Astrocyte of the spinal cord (primary cell): ENCODE measurements at regions not wholly inside any gene's neighbourhood (a gene's known extent, or its start where the extent isn't known, plus 50 kb on each side); places are given as distances from the start of the nearest gene placed in this dataset.

ENCODE experiments used
- DNase-seq: peaks from one replicate; pipeline ENCODE4 v3.0.0; 2011; ENCODE audit warnings: low read depth, low spot score
- H3K4me3 ChIP-seq: 2 replicates; pipeline ENCODE4 v1.5.1; 2011; ENCODE audit warnings: low read depth, mild to moderate bottlenecking, low read length, moderate library complexity
- CTCF ChIP-seq: IDR thresholded peaks from 2 replicates; pipeline ENCODE4 v1.5.1; 2012; ENCODE audit warnings: low read depth, mild to moderate bottlenecking, low read length, inconsistent platforms
- in situ Hi-C: cut with HindIII; loops from 2 replicates; pipeline ENCODE4 v1.10.0; 2017; ENCODE audit warnings: low sequenced_read_pairs

- TF ChIP-seq CTCF = no peak
- in situ Hi-C loops = no loop called here
- DNase-seq = no peak
- no peak overlapping the region for H3K4me3 ChIP-seq
Observed at GRCh38 chr16:61390965-61391637, 645.1 kb downstream of the CDH8 start.

DNA sequence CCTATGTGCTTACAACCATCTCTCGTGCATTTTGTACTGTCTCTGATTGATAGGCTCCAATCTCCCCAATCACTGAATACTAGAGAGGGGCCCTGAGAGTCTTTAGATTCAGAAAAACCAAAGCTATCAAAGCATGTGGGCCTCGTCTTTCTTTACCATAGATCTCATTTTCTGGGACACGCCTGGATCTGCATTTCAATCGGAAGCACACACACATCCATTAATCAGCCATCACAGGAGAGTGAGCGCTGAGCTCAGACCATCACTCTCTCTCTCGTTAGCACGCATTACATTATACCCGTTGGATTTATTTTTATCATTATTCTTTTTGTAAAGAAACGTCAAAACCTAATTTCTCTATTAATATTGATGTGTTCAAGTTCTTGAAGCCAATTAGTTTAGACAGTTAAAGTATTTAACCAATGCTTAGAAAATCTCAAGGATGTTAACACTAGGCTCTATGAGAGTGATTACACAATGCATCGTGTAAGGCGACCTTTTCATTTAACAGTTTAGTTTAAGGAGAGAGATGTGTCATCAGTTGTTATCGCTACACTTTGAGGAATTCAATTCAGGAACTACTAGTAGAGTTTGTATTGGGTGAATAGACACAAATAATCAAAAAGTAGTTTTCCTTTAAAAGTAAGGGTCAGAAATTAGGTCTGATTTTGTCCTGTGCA is 650.7 kb downstream of the CDH8 start:
- H3K4me3 ChIP-seq = no peak overlapping the region
- TF ChIP-seq CTCF = no peak
- in situ Hi-C loops = no loop called here
- no peak for DNase-seq

GRCh38 chr16:61382435-61382834 is 653.8 kb downstream of the CDH8 start:
- DNase-seq = no peak
- H3K4me3 ChIP-seq = no peak overlapping the region
- TF ChIP-seq CTCF = no peak
- in situ Hi-C loops = no loop called here

DNA sequence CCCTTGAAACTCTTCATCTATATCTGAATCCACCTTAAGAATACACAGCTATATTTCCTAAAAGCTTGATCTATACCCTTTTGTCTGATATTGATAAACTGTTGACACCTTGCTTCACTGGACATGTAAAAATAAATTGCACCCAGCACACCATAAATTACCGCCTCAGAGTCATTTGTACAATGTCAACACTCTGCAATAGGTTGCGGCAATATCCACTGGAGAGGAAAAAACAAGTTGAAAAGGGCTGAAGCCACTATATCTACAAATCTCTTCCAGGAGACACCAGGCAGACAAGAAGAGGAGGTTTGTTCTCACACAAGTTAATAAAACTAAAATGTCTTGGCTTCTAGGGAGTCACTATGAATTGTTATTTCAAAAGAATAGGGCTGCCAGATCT is 656.9 kb downstream of the CDH8 start:
- in situ Hi-C loops = no loop called here
- TF ChIP-seq CTCF = no peak
- no peak for DNase-seq

DNA sequence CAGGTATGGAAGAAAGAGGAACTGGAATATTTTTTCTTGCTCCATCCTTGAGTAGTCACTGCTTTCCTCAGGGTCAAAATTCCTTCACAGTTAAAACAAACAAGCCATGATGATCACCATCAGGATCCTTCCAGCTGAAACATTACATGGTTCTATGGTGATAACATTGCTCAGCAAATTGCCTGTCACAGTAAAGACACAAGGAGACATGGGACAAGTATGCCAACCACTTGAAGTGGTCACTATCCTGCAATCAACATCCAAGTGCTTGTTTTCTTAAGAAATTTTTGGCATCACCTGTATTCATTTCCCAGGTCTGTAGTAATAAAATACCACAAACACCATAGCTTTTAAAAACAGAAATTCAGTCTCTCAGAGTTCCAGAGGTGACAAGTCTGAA is 662.2 kb downstream of the CDH8 start:
- no peak for DNase-seq
- no peak for TF ChIP-seq CTCF
- no peak overlapping the region for H3K4me3 ChIP-seq
- in situ Hi-C loops = no loop called here

More for the DNA sequence above, 656.9 kb downstream of the CDH8 start:
- H3K4me3 ChIP-seq = no peak overlapping the region

DNA sequence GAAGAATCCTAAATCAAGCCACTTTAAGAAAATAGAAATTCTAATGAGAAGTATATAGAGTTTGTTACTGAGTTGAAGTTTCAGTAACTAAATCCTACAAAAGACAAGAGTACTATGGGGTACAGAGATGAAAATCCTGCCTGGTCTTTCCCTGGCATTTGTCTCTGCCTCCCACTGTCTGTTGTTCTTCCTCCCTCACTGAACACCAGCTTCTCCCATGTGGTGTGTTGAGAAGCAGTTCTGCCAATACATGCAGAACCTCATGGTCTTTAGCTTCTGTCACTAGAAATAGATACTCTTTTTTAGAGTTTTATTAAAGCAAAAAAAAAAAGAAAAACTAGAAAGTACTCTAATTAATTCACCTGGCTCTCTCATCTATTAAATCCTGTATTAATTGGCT is 664.4 kb downstream of the CDH8 start:
- H3K4me3 ChIP-seq = no peak overlapping the region
- TF ChIP-seq CTCF = no peak
- no peak for DNase-seq
- in situ Hi-C loops = no loop called here
